HepG2 (cell line): ENCODE measurements at regions not wholly inside any gene's neighbourhood (a gene's known extent, or its start where the extent isn't known, plus 50 kb on each side); places are given as distances from the start of the nearest gene placed in this dataset.

ENCODE experiments used
- ATAC-seq: fragments of 200-7000 bp; cut with Tn5 transposase; 3 replicates; pipeline ENCODE4 v1.9.1; 2020; ENCODE audit warnings: mild to moderate bottlenecking, moderate library complexity
- BruUV-seq: library from RNA; stranded (reverse); fragments of 400-500 nt; replicated peaks from 2 replicates; lab custom pipeline; 2021; lab: Mats Ljungman, UMichigan
- CTCF ChIA-PET: fragments of 300-600 bp; formaldehyde crosslinking; extraction: SDS; loops from one replicate; lab custom pipeline; 2021; ENCODE audit warnings: low total read pairs, inconsistent platforms, low intra/inter-chr PET ratio; lab: Yijun Ruan, JAX
- POLR2A ChIA-PET: fragments of 350-600 bp; sonication (Branson Sonifier 250); formaldehyde crosslinking; loops from one replicate; lab custom pipeline; 2020; ENCODE audit warnings: antibody characterized with exemption, inconsistent platforms; lab: Yijun Ruan, JAX
- DNase-seq: peaks from one replicate; pipeline ENCODE4 v3.0.0-alpha.2; 2015; ENCODE audit warnings: low spot score
- FAIRE-seq: peaks from 3 replicates; lab custom pipeline; 2011; peaks lifted over from hg19 to GRCh38; lab: Jason Lieb, UNC
- H2AFZ ChIP-seq: one replicate; pipeline ENCODE4 v1.6.1; 2011; ENCODE audit warnings: low read length, inconsistent platforms
- H3K27ac ChIP-seq: fragments of 300-600 bp; 3 replicates; pipeline ENCODE4 v1.8.0; 2011; ENCODE audit warnings: mixed run types, mild to moderate bottlenecking, mixed read lengths, low read length, inconsistent platforms; ENCODE audit not compliant: insufficient read depth; ENCODE audit errors: extremely low read length
- H3K27me3 ChIP-seq, 2 experiments: fragments of 200-600 bp in 1 of 2; 2 replicates in 1 of 2; 3 replicates in 1 of 2; pipeline versions ENCODE4 v1.6.0 to v1.8.0; 2011; ENCODE audit warnings: low read length in 2 of 2, mild to moderate bottlenecking in 2 of 2, moderate library complexity in 2 of 2, inconsistent platforms in 1 of 2; ENCODE audit not compliant: insufficient read depth in 2 of 2, control insufficient read depth in 1 of 2
- H3K36me3 ChIP-seq, 2 experiments: fragments of 200-600 bp in 1 of 2; replicated peaks in 1 of 2; 2 replicates in 1 of 2; 3 replicates in 1 of 2; pipeline versions ENCODE4 v1.5.1 to v1.8.0; 2011; ENCODE audit warnings: low read length in 2 of 2, inconsistent platforms in 1 of 2; ENCODE audit not compliant: insufficient read depth in 2 of 2, control insufficient read depth in 1 of 2
- H3K4me1 ChIP-seq: 2 replicates; pipeline ENCODE4 v1.5.1; 2012; ENCODE audit warnings: low read length, inconsistent platforms; ENCODE audit not compliant: insufficient read depth
- H3K4me2 ChIP-seq: 2 replicates; pipeline ENCODE4 v1.6.0; 2011; ENCODE audit warnings: low read depth, low read length, inconsistent platforms
- H3K4me3 ChIP-seq, 3 experiments: fragments of 200-600 bp in 1 of 3; sonication (generic), shearing (Covaris generic) in 1 of 3; replicated peaks in 1 of 3; 2 replicates each; pipeline ENCODE4 v1.5.1; 2011 to 2016; ENCODE audit warnings: low read length in 3 of 3, inconsistent platforms in 2 of 3, low read depth in 2 of 3, mild to moderate bottlenecking in 2 of 3, control low read depth in 1 of 3, mixed read lengths in 1 of 3; ENCODE audit not compliant: insufficient read depth in 1 of 3
- H3K79me2 ChIP-seq: one replicate; pipeline ENCODE4 v1.6.1; 2011; ENCODE audit warnings: low read length, inconsistent platforms; ENCODE audit not compliant: insufficient read depth
- H3K9ac ChIP-seq: 2 replicates; pipeline ENCODE4 v1.6.0; 2011; ENCODE audit warnings: mild to moderate bottlenecking, low read depth, low read length, inconsistent platforms; ENCODE audit not compliant: insufficient read depth
- H3K9me3 ChIP-seq: 2 replicates; pipeline ENCODE4 v1.5.1; 2012; ENCODE audit warnings: mild to moderate bottlenecking, low read length
- H4K20me1 ChIP-seq: 2 replicates; pipeline ENCODE4 v1.6.0; 2011; ENCODE audit warnings: inconsistent platforms, mild to moderate bottlenecking, low read length, moderate library complexity; ENCODE audit not compliant: insufficient read depth
- CBFB ChIP-seq: sonication (generic); formaldehyde crosslinking; IDR thresholded peaks from 2 replicates; pipeline ENCODE4 v1.4.0; 2020; ENCODE audit warnings: missing genetic modification reagents
- GMEB1 ChIP-seq: sonication (generic); formaldehyde crosslinking; IDR thresholded peaks from 2 replicates; pipeline ENCODE4 v1.5.1; 2020; ENCODE audit warnings: missing genetic modification reagents, mild to moderate bottlenecking, borderline replicate concordance
- LRRFIP1 ChIP-seq: sonication (generic); formaldehyde crosslinking; conservative IDR thresholded peaks from 2 replicates; pipeline ENCODE4 v1.4.0; 2020; ENCODE audit warnings: missing genetic modification reagents
- MED8 ChIP-seq: sonication (generic); formaldehyde crosslinking; IDR thresholded peaks from 2 replicates; pipeline ENCODE4 v1.8.1; 2023; ENCODE audit warnings: mild to moderate bottlenecking, missing genetic modification reagents; ENCODE audit not compliant: insufficient replicate concordance
- MXI1 ChIP-seq: IDR thresholded peaks from 3 replicates; pipeline ENCODE4 v1.6.1; 2012; ENCODE audit warnings: low read depth, low read length, inconsistent platforms, borderline replicate concordance
- POLR2AphosphoS2 ChIP-seq: IDR thresholded peaks from 2 replicates; pipeline ENCODE4 v1.6.1; 2011; ENCODE audit warnings: low read depth, low read length, improper control_type of control experiment
- ZBTB40 ChIP-seq, 2 experiments: fragments of 450-650 bp in 1 of 2; sonication (generic) in 1 of 2; formaldehyde crosslinking in 1 of 2; IDR thresholded peaks; 2 replicates each; pipeline versions ENCODE4 v1.6.1 to v1.8.0; 2016 to 2022; ENCODE audit warnings: antibody characterized with exemption in 1 of 2, mild to moderate bottlenecking in 1 of 2, missing genetic modification reagents in 1 of 2
- ZNF292 ChIP-seq: sonication (generic); formaldehyde crosslinking; IDR thresholded peaks from 2 replicates; pipeline ENCODE4 v1.8.1; 2022; ENCODE audit warnings: mild to moderate bottlenecking, low read depth, missing genetic modification reagents, borderline replicate concordance
- ZNF484 ChIP-seq: sonication (generic); formaldehyde crosslinking; IDR thresholded peaks from 2 replicates; pipeline ENCODE4 v1.5.1; 2020; ENCODE audit warnings: mild to moderate bottlenecking, low read depth, missing genetic modification reagents, borderline replicate concordance
- ZNF670 ChIP-seq: sonication (generic); formaldehyde crosslinking; IDR thresholded peaks from 2 replicates; pipeline ENCODE4 v1.8.0; 2022; ENCODE audit warnings: mild to moderate bottlenecking, missing genetic modification reagents, borderline replicate concordance
- ZNF792 ChIP-seq: IDR thresholded peaks from 2 replicates; pipeline ENCODE4 v1.6.1; 2016
- ZSCAN30 ChIP-seq: sonication (generic); formaldehyde crosslinking; IDR thresholded peaks from 2 replicates; pipeline ENCODE4 v1.5.0; 2020; ENCODE audit warnings: mild to moderate bottlenecking, missing genetic modification reagents
- WGBS: methylation state at CpG from one replicate; pipeline ENCODE4 v1.1.6; 2017; ENCODE audit warnings: low lambda C conversion rate; 5-methylcytosine and 5-hydroxymethylcytosine counted together
- in situ Hi-C: cut with HindIII; loops from 2 replicates; pipeline ENCODE4 v1.10.0; 2017; ENCODE audit warnings: low pct_unique_long_range_greater_than_20kb; ENCODE audit not compliant: extremely low pct_ligation_motif_present
- intact Hi-C: fragments of 100-400 bp; cut with micrococcal nuclease; formaldehyde crosslinking; loops from one replicate; pipeline ENCODE4 v1.10.0; 2022; ENCODE audit not compliant: unreplicated experiment

- DNase-seq (no peak), ATAC-seq (no peak), FAIRE-seq (no peak)
- Histone ChIP-seq H3K27me3 (no peaks in the 10 kb centered on the region), H3K9ac (no peak overlapping the region), H3K36me3 (no peaks in the 10 kb centered on the region), H3K9me3 (no peaks in the 10 kb centered on the region), H3K4me1 (no peaks in the 10 kb centered on the region), H3K4me2 (no peak overlapping the region)
- 13% methylated on average over 1 of the region's 1 CpG for WGBS
- POLR2A ChIA-PET = no interaction called here
- in situ Hi-C loops = no loop called here
- no TSS peak for BruUV-seq
- TF ChIP-seq MXI1 (no peak), GMEB1 (no peak), ZNF670 (CRISPR knock-in tag) (no peak), ZNF484 (CRISPR knock-in tag) (no peak), ZBTB40 (IDR thresholded peaks at IDR 0.05) (no peak), ZBTB40 (CRISPR knock-in tag; IDR thresholded peaks at IDR 0.05) (no peak), LRRFIP1 (CRISPR knock-in tag) (no peak), MED8 (CRISPR knock-in tag) (no peak), ZNF292 (CRISPR knock-in tag) (no peak), ZSCAN30 (CRISPR knock-in tag) (no peak), POLR2AphosphoS2 (no peak), ZNF792 (CRISPR knock-in tag) (no peak), CBFB (CRISPR knock-in tag) (no peak)
- TF ChIP-seq, all 625 proteins: peak for 0
- Histone ChIP-seq H3K27ac (no peak overlapping the region), H2AFZ (no peak overlapping the region), H3K79me2 (no peaks in the 10 kb centered on the region), H4K20me1 (no peaks in the 10 kb centered on the region), H3K4me3 (no peak overlapping the region)
- CTCF ChIA-PET = no interaction called here
- intact Hi-C loops = no loop called here
Observed at GRCh38 chrX:22944945-22945344, 54.8 kb upstream of the DDX53 start.
